Tibial artery (tissue), 4 donors: ENCODE measurements at regions not wholly inside any gene's neighbourhood (a gene's known extent, or its start where the extent isn't known, plus 50 kb on each side); places are given as distances from the start of the nearest gene placed in this dataset.

Source experiments
- DNase-seq, 2 donors: peaks; one replicate each; pipeline ENCODE4 v3.0.0-alpha.2; 2019
- H3K27ac ChIP-seq, 2 donors: fragments of 200-600 bp; sonication (generic) in 1 of 2; 1 replicate in 1 of 2; 2 replicates in 1 of 2; pipeline ENCODE4 v1.5.1; 2018 to 2019; ENCODE audit warnings: mild to moderate bottlenecking in 1 of 2
- H3K27me3 ChIP-seq, 2 donors: fragments of 200-600 bp; sonication (generic) in 1 of 2; one replicate each; pipeline versions ENCODE4 v1.5.1 to v1.6.0; 2016 to 2019
- H3K36me3 ChIP-seq, 3 donors: fragments of 200-600 bp; sonication (generic) in 2 of 3; one replicate each; pipeline ENCODE4 v1.5.1; 2016 to 2019; ENCODE audit warnings: mild to moderate bottlenecking in 2 of 3
- H3K4me1 ChIP-seq, 4 donors: fragments of 200-600 bp; sonication (generic) in 2 of 4; 1 replicate in 3 of 4; 2 replicates in 1 of 4; pipeline ENCODE4 v1.5.1; 2016 to 2019
- H3K4me3 ChIP-seq, 2 donors: fragments of 200-600 bp; sonication (generic) in 1 of 2; 1 replicate in 1 of 2; 2 replicates in 1 of 2; pipeline ENCODE4 v1.5.1; 2018 to 2019; ENCODE audit warnings: mild to moderate bottlenecking in 2 of 2
- H3K9me3 ChIP-seq, 3 donors: fragments of 200-600 bp; sonication (generic) in 1 of 3; one replicate each; pipeline ENCODE4 v1.5.1; 2016 to 2019
- intact Hi-C: fragments of 100-400 bp; cut with DNase I; formaldehyde crosslinking; loops from one replicate; pipeline ENCODE4 v1.15.0; 2023; ENCODE audit warnings: low total_unique reads
- TF ChIP-seq, protein P1 (sequence below), 2 experiments: fragments of 200-600 bp in 1 of 2; fragments of 450-650 bp in 1 of 2; IDR thresholded peaks; one replicate each; pipeline ENCODE4 v1.5.1; 2017 to 2019; ENCODE audit warnings: antibody characterized with exemption in 2 of 2, mild to moderate bottlenecking in 1 of 2, moderate library complexity in 1 of 2

GRCh38 chr2:67532387-67532786, 135.3 kb downstream of the ETAA1 start:
- intact Hi-C loops = no loop called here
- no peak overlapping the region for H3K4me3 ChIP-seq
- H3K36me3 ChIP-seq = no peaks in the 10 kb centered on the region
- H3K27ac ChIP-seq = no peak overlapping the region
- no peaks in the 10 kb centered on the region for H3K4me1 ChIP-seq
- no peaks in the 10 kb centered on the region for H3K27me3 ChIP-seq
- H3K9me3 ChIP-seq = no peaks in the 10 kb centered on the region
- DNase-seq = no peak
- TF ChIP-seq, protein P1, sequence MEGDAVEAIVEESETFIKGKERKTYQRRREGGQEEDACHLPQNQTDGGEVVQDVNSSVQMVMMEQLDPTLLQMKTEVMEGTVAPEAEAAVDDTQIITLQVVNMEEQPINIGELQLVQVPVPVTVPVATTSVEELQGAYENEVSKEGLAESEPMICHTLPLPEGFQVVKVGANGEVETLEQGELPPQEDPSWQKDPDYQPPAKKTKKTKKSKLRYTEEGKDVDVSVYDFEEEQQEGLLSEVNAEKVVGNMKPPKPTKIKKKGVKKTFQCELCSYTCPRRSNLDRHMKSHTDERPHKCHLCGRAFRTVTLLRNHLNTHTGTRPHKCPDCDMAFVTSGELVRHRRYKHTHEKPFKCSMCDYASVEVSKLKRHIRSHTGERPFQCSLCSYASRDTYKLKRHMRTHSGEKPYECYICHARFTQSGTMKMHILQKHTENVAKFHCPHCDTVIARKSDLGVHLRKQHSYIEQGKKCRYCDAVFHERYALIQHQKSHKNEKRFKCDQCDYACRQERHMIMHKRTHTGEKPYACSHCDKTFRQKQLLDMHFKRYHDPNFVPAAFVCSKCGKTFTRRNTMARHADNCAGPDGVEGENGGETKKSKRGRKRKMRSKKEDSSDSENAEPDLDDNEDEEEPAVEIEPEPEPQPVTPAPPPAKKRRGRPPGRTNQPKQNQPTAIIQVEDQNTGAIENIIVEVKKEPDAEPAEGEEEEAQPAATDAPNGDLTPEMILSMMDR (IDR thresholded peaks at IDR 0.05) = no peak

GRCh38 chr2:67534745-67535144, 137.6 kb downstream of the ETAA1 start:
- Histone ChIP-seq H3K9me3 (peaks cover 0 to 6% (median 5%) of the 10 kb centered on the region in 3 donors), H3K4me1 (no peaks in the 10 kb centered on the region), H3K36me3 (no peaks in the 10 kb centered on the region), H3K27me3 (no peaks in the 10 kb centered on the region), H3K27ac (no peak overlapping the region), H3K4me3 (no peak overlapping the region)
- no peak for DNase-seq
- TF ChIP-seq, protein P1 (IDR thresholded peaks at IDR 0.05) = no peak
- intact Hi-C loops = no loop called here

DNA sequence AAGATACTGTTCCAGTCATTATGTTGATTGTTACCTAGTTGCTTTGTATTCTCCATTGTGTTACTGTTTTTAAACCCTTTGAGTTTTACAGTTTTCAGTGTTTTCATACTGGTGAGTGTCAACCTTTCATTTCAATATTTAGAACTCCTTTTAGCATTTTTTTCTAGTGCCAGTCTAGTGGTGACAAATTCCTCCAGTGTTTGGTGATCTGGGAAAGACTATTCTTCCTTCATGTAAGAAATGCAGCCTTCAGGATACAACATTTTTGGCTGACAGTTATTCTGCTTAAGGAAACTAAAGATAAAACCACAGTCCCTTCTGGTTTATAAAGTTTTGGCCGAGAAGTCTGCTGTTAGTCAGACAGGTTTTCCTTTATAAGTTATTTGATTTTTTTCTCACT, 143.8 kb downstream of the ETAA1 start:
- no peaks in the 10 kb centered on the region for H3K36me3 ChIP-seq
- H3K9me3 ChIP-seq = peaks cover 0 to 28% (median 13%) of the 10 kb centered on the region in 3 donors
- intact Hi-C loops = no loop called here
- H3K4me1 ChIP-seq = no peaks in the 10 kb centered on the region
- no peaks in the 10 kb centered on the region for H3K27me3 ChIP-seq
- no peak overlapping the region for H3K4me3 ChIP-seq
- TF ChIP-seq, protein P1 (IDR thresholded peaks at IDR 0.05) = no peak
- no peak for DNase-seq
- no peak overlapping the region for H3K27ac ChIP-seq

- no peaks in the 10 kb centered on the region for H3K36me3 ChIP-seq
- peaks cover 0 to 23% (median 8%) of the 10 kb centered on the region in 3 donors for H3K9me3 ChIP-seq
- H3K4me1 ChIP-seq = no peaks in the 10 kb centered on the region
- H3K27me3 ChIP-seq = no peaks in the 10 kb centered on the region
- H3K4me3 ChIP-seq = no peak overlapping the region
- TF ChIP-seq, protein P1 (IDR thresholded peaks at IDR 0.05) = no peak
- intact Hi-C loops = no loop called here
- DNase-seq = no peak
- H3K27ac ChIP-seq = no peak overlapping the region
Observed at GRCh38 chr2:67544286-67544685, 147.2 kb downstream of the ETAA1 start.

DNA sequence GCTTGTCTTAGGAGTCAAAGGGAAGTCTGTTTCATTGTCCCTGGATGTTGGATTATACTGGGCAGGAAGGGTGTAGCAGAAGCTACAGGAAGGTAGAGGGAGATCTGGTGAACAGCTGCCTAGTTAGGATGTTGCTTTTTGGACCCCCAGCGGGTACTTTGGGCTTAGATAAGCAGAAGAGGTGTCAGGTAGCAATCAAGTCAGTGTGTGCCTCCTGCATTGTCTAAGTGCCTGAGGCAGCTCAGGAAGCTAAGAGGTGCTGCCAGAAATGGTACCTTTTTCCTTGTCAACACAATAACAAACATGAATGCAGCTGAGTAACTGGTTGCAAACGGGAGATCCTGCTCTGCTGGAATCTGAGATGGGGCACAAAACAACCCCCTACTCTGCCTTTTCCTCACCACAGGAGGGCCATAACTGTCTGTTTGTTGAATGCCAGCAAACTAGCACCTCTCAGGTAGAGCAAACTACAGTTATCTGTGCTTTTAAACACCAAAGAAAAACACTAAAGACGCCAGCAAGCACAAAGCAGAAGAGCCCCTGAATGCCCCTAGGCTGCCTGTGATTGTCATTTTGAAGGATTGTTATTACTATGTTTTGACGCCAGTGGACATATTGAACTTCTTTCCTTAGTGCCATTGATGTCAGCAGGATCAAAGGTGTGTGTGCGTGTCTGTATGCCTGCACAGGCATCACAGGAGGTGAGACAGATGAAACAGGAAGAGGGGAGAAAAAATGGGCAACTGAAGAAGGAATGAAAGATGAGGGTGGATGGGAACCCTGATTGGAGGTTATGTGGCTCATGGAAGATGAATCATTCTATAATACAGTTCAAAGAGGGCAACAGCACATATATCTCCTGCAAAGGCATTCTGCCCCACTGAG, 151.4 kb downstream of the ETAA1 start:
- no peaks in the 10 kb centered on the region for H3K4me1 ChIP-seq
- TF ChIP-seq, protein P1 (IDR thresholded peaks at IDR 0.05) = no peak
- no peak for DNase-seq
- intact Hi-C loops = no loop called here
- H3K36me3 ChIP-seq = no peaks in the 10 kb centered on the region
- H3K9me3 ChIP-seq = no peaks in the 10 kb centered on the region
- no peaks in the 10 kb centered on the region for H3K27me3 ChIP-seq
- no peak overlapping the region for H3K27ac ChIP-seq
- no peak overlapping the region for H3K4me3 ChIP-seq
